GM06990 (cell line): ENCODE measurements at regions not wholly inside any gene's neighbourhood (a gene's known extent, or its start where the extent isn't known, plus 50 kb on each side); places are given as distances from the start of the nearest gene placed in this dataset.

Source experiments
- DNase-seq: peaks from one replicate; pipeline ENCODE4 v3.0.0-alpha.2; 2011; ENCODE audit not compliant: insufficient read length; ENCODE audit errors: extremely low read depth
- H3K27me3 ChIP-seq: replicated peaks from 2 replicates; pipeline ENCODE4 v1.6.0; 2011; ENCODE audit warnings: low read length; ENCODE audit not compliant: control insufficient read depth, insufficient read depth
- H3K36me3 ChIP-seq: 2 replicates; pipeline ENCODE4 v1.5.1; 2011; ENCODE audit warnings: low read length; ENCODE audit not compliant: control insufficient read depth, insufficient read depth
- H3K4me3 ChIP-seq: replicated peaks from 2 replicates; pipeline ENCODE4 v1.5.1; 2011; ENCODE audit warnings: low read depth, mild to moderate bottlenecking, control low read depth, low read length
- TF ChIP-seq, protein P1 (sequence below): IDR thresholded peaks from 2 replicates; pipeline ENCODE4 v1.5.1; 2011; ENCODE audit warnings: low read length, control low read depth, mild to moderate bottlenecking, inconsistent platforms; ENCODE audit not compliant: insufficient read depth, poor library complexity, severe bottlenecking

DNA sequence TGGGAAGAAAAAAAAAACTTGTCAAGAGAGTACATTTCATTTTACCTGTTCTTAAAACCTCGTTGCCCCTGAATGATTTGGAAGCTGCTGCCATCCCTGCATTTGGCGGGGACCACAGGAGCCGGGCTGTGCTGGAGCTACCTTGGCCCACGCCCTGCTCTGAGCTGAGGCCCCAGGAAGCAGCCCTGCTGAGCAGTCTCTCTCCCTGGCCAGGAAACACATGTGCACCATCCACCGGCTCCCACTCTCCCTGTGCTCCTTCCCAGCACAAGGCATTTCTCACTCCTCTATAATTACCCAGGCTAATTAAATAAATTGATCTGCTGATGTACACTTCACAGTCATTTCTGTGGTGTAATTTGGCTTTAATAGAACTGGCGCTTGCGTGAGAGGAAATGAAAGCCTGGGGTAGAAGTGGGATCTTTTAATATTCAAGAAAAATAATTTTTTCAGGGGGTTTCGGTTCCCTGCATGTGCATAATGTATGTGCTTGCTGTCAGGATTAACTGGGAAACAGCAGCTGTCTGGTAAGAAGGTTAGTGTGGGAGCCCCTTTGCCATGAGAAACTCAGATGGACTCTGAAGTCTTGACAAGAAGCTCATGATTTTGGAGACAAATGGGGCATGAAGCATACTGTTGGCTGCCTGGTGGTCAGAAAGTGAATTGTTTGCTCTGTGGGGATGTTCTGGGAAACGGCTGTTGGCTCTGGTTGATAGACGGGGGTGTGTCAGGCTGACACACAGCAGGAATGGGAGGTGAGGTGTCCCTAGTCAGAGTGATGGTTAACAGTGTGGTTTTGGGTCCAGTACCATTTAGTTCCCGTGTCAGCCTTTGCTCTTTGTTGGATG is 252.3 kb upstream of the EEF2KMT start:
- no peak overlapping the region for H3K4me3 ChIP-seq
- DNase-seq = no peak
- H3K36me3 ChIP-seq = no peaks in the 10 kb centered on the region
- TF ChIP-seq, protein P1, sequence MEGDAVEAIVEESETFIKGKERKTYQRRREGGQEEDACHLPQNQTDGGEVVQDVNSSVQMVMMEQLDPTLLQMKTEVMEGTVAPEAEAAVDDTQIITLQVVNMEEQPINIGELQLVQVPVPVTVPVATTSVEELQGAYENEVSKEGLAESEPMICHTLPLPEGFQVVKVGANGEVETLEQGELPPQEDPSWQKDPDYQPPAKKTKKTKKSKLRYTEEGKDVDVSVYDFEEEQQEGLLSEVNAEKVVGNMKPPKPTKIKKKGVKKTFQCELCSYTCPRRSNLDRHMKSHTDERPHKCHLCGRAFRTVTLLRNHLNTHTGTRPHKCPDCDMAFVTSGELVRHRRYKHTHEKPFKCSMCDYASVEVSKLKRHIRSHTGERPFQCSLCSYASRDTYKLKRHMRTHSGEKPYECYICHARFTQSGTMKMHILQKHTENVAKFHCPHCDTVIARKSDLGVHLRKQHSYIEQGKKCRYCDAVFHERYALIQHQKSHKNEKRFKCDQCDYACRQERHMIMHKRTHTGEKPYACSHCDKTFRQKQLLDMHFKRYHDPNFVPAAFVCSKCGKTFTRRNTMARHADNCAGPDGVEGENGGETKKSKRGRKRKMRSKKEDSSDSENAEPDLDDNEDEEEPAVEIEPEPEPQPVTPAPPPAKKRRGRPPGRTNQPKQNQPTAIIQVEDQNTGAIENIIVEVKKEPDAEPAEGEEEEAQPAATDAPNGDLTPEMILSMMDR = no peak
- H3K27me3 ChIP-seq = no peaks in the 10 kb centered on the region

DNA sequence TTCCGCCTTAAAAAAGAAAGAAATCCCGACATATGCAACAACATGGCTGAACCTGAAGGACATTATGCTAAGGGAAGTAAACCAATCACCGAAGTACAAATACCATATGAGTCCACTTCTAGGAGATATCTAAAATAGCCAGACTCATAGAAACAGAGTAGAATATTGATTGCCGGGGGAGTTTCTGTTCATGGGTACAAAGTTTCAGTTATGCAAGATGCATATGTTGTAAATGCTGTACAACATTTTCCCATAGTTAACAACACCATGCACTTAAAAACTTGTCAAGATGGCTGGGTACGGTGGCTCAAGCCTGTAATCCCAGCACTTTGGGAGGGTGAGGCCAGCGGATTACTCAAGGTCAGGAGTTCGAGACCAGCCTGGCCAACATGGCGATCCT is 251.5 kb upstream of the EEF2KMT start:
- TF ChIP-seq, protein P1 = no peak
- no peak overlapping the region for H3K4me3 ChIP-seq
- H3K36me3 ChIP-seq = no peaks in the 10 kb centered on the region
- no peak for DNase-seq
- no peaks in the 10 kb centered on the region for H3K27me3 ChIP-seq

DNA sequence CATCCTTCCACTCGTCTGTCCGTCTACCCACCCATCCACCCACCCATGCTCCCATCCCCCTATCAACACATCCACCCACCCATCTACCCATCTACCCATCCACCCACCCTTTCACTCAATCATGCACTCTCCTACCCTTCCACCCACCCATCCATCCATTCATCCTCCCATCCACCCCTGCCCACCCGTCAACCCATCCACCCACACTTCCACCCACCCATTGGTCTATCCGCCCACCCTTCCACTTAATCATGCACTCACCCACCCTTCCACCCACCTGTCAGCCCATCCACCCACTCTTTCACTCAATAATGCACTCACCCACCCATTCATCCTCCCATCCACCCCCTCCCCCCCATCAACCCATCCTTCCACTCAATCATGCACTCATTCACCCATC is 250.0 kb upstream of the EEF2KMT start:
- no peak for DNase-seq
- Histone ChIP-seq H3K4me3 (no peak overlapping the region), H3K27me3 (no peaks in the 10 kb centered on the region), H3K36me3 (no peaks in the 10 kb centered on the region)
- TF ChIP-seq, protein P1 = no peak

DNA sequence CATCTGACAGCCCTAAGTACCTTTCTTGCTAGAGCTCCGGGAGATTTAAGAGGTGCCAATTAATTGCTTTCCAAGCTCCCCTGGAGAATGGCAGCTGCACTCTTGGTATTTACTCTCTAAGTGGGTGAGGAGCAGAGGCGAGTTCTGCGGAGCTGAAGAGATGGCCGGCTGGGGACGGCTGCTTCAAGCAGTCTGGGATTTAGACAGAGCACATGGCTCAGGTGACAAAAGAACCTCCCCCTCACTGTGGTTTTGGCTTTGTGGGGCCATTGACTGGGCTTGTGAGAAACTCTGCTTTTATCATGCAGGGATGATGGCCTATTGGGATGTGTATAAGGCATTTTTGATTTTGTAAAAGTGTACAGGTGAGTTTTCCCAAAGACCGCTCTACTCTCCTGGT is 239.3 kb upstream of the EEF2KMT start:
- H3K27me3 ChIP-seq = no peaks in the 10 kb centered on the region
- H3K36me3 ChIP-seq = no peaks in the 10 kb centered on the region
- H3K4me3 ChIP-seq = no peak overlapping the region
- DNase-seq = no peak
- TF ChIP-seq, protein P1 = no peak

DNA sequence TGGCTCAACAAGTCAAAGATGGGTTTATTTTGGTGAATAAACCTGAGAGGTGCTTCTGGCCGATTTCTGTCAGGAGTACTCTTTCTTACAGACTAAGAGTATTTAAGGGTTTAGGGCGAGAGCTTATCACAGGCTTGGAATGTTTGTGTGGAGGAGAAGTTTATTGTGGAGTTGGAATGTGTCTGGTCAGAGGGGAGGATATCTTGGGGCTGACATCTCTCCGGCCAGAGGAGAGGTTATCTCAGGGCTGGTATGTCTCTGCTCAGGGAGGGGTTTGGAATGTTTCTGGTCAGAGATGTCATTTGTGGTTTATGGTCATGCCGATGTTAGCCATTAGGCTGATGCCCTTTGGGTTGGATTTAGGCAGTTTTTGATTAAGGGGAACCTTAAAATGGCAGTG is 236.4 kb upstream of the EEF2KMT start:
- DNase-seq = no peak
- Histone ChIP-seq H3K4me3 (no peak overlapping the region), H3K36me3 (no peaks in the 10 kb centered on the region), H3K27me3 (no peaks in the 10 kb centered on the region)
- TF ChIP-seq, protein P1 = no peak
